Stimulated activated CD4-positive, alpha-beta T cell treated with anti-CD3 and anti-CD28 coated beads, Interleukin-15, amount 100 ng/mL, for 48 hours (primary cell): ENCODE measurements at regions not wholly inside any gene's neighbourhood (a gene's known extent, or its start where the extent isn't known, plus 50 kb on each side); places are given as distances from the start of the nearest gene placed in this dataset.

Experiments
- DNase-seq, 2 donors: peaks; one replicate each; pipeline ENCODE4 v3.0.0-alpha.2; 2020; ENCODE audit warnings: low read depth in 2 of 2

GRCh38 chr2:172204309-172204708, 101.6 kb upstream of the DLX2 start:
- DNase-seq, result no peak

GRCh38 chr2:172204762-172205161, 102.1 kb upstream of the DLX2 start:
- DNase-seq, result no peak

DNA sequence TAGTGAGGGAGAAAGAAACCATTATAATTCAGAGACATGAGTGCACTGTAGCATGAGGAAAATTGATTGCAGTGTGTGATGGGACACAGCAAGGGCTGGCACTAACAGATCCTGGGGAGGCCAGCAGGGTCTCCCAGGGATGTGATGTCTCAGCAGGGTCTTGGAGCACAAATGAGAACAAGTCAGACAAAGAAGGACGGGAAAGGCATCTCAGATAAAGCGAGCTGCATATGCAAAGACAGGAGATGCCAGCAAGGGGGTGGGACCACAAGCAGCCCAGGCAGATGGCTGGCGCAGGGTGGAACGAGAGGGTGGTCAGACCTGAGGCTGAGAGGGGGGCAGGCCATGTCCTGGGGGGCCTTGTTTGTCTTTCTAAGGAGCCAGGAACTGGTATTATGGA, 102.6 kb upstream of the DLX2 start:
- no peak for DNase-seq

DNA sequence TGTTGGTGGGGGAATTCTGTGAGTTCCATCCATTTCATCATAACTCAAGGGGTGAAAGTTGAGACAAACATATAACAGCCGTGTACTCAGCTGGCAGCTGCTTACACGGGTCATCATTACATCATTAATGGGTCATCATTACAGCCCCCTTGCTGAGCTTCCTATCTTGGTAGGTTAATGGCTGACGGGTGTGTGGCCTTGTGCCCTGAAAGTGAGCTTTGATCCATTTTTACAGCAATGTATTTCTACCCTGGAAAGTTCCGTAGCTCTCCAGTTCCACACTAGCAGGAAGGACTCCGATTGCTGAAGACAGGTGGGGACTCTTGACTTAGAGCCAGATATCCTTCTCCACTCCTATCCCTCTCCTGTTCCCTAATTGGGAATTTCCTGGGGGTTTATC, 105.2 kb upstream of the DLX2 start:
- DNase-seq, result no peak

DNA sequence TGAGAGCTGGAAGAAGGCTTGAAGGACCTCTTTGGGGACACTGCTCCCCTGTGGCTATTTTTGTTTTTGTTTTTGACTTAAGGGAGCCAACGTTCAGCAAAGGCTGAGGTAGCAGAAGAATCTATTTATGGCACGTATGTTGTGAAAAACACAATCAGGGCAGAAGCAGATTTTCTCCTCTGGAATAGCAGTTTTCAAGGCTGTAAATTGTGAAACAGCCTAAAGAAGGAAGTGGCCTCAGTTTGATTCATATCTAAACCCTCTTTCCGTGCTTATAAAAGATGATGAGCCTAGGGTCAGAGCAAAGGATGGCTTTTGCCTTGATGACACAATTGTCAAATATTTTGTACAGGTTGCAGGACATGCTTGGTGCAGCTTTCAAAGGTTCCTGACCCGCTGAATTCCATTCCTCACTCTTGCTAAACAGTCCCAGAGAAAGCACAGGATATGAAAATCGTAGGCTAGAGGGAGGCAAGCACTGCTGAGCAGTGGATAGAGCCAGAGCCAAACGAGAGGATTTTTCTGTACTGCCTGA, 106.2 kb upstream of the DLX2 start:
- DNase-seq, result no peak

DNA sequence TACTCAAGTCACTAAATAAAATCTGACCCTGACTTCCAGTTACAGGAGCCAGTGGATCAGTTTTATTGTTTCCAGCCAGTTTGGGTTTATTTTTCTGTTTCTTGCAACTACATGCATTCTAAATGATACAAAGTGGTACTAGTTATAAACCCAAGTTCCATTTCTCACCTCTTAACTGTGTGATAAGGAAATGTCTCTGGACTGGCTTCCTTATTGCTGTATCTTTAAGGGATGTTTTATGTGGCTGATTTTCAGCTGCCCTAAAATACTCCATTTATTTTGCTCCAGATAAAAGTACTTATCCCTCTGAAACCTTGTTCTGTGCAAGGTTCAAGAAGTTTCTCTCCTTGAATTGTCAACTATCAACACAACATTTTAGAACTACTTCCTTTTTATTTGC, 107.9 kb upstream of the DLX2 start:
- no peak for DNase-seq

GRCh38 chr2:172211512-172211911, 108.8 kb upstream of the DLX2 start:
- DNase-seq, result no peak

- no peak for DNase-seq
Observed at GRCh38 chr2:172213116-172213860, 110.6 kb upstream of the DLX2 start.

- DNase-seq, result no peak
Observed at GRCh38 chr2:172214252-172214651, 111.6 kb upstream of the DLX2 start.

GRCh38 chr2:172215172-172215935, 112.7 kb upstream of the DLX2 start:
- no peak for DNase-seq

- no peak for DNase-seq
Observed at GRCh38 chr2:172215936-172216335, 113.2 kb upstream of the DLX2 start.

DNA sequence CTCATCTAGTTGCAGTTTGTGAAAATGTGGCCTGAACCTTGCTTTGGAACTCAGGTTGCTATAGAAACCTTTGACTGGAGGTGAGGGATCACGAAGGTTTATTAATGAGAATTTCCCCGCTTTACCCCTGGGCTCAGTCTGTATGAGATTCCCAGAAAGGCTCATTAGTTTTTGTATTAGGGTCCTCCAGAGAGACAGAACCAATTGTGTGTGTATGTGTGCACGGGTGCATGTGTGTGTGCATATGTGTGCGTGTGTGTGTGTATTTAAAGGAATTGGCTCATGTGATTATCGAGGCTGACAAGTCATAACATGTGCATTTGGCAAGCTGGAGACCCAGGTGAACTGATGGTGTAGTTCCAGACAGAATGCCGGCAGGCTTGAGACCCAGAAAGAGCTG, 113.8 kb upstream of the DLX2 start:
- no peak for DNase-seq

DNA sequence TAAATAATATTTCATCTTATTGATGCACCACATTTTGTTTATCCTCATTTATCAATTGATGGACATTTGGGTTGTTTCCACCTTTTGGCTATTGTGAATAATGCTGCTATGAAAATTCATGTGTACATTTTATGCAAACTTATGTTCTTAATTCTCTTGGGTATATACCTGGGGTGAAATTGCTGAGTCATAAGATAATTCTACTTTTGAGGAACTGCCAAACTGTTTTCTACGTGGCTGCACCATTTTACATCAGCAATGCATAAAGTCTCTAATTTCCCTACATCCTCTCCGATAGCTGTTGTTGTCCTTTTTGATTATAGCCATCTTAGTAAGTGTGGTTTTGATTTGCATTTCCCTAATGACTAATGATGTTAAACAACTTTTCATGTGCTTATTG, 116.5 kb upstream of the DLX2 start:
- DNase-seq, result no peak

- DNase-seq, result no peak
Observed at GRCh38 chr2:172220121-172220520, 117.4 kb upstream of the DLX2 start.

DNA sequence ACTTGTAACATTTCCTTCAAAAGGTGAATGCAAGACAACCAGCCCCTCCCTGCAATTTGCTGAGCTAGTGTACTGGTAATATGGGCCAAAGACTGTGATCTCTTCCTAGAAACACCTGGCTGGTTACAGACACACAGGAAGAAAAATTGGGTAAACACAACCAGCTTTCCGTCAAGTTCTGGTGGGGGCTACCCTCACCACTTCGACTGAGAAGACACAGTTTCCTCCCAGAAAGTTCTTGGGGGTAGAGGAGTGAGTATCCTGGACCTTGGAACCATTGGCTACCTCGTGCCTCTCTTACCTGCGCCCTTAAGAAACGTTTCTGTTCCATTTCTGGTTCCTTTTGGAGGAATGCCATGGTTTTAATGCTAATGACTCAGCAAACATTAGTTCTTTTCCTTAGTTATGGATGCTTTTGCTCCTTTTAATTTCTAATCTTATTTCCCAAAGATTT, 120.9 kb upstream of the DLX2 start:
- DNase-seq, result no peak

GRCh38 chr2:172225786-172226185, 123.1 kb upstream of the DLX2 start:
- no peak for DNase-seq

GRCh38 chr2:172226244-172227061, 123.8 kb upstream of the DLX2 start:
- no peak for DNase-seq

GRCh38 chr2:172227719-172228118, 125.0 kb upstream of the DLX2 start:
- DNase-seq, result no peak

DNA sequence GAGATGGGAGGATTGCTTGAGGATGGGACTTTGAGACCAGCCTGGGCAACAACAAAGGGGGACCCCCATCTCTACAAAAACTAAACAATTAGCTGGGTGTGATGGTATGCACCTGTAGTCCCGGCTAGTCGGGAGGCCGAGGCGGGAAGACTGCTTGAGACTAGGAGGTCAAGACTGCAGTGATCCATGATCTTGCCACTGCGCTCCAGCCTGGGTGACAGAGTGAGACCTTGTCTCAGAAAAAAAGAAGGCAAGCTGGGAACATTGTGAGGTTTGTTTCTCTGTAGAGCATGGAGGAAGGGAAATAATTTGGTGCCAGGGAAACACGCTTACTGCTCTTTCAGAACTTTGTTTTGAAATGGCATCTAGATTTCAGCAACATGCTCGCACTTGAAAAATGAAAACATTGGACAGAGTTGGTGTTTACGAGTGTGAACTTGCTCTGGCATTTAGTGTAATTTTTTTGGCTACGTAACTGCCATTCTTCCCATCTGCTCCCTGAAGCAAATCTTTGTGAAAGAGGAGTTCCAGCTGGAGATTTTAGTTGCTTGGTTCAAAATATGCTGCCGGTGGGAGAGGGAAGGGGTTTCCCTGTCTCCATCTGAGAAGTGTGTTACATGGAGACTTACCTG, 125.6 kb upstream of the DLX2 start:
- no peak for DNase-seq

DNA sequence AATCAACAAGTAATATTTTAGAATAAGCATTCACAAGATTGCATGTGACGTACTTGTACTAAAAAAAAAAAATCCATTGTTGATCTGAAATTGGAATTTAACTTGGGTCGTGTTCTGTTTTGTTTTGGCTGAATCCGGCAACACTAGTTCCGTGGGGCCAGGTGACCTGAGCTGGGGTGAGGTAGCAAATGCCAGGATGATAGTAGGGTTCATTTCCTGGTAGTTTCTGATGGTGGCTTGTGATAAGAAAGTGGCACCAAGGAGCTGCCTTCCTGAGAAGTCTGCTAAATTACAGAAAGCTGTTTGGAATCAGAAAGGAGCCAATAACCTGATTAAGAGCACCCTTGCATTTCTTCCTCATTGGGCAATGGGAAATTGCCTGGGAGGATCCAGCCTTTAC, 126.4 kb upstream of the DLX2 start:
- no peak for DNase-seq

- DNase-seq, result no peak
Observed at GRCh38 chr2:172230332-172230888, 127.7 kb upstream of the DLX2 start.
